ENCODE measurements at regions not wholly inside any gene's neighbourhood (a gene's known extent, or its start where the extent isn't known, plus 50 kb on each side); places are given as distances from the start of the nearest gene placed in this dataset.

DNA sequence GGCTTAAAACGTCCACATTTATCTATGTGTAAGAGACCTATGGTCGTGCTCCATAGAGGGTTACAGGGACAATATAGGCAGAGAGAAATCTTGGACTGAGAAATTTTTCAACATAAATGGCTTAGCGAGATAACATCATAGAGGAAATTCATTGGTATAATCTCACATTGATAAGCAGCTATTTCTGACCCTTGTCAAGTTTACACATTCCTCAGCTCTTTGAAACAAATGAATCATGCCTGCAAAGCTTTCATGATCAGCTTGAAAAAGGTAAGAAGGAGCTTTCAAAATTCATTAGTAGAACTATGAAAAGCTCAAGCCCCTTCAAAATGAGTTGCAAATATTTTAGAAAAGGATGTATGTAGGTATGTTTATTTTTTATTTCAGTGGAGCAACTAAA, 478.8 kb downstream of the NEBL start:
- intact Hi-C loops (cut with DNase I): loop anchor here (10.0 kb wide), 3 partner anchors 207 to 603 kb away; partner anchors contain the start of gene PLXDC2
- H3K36me3 ChIP-seq: no peaks in the 10 kb centered on the region
- H3K27ac ChIP-seq: no peak overlapping the region
- no peak overlapping the region for H3K4me3 ChIP-seq
- TF ChIP-seq, protein P1, sequence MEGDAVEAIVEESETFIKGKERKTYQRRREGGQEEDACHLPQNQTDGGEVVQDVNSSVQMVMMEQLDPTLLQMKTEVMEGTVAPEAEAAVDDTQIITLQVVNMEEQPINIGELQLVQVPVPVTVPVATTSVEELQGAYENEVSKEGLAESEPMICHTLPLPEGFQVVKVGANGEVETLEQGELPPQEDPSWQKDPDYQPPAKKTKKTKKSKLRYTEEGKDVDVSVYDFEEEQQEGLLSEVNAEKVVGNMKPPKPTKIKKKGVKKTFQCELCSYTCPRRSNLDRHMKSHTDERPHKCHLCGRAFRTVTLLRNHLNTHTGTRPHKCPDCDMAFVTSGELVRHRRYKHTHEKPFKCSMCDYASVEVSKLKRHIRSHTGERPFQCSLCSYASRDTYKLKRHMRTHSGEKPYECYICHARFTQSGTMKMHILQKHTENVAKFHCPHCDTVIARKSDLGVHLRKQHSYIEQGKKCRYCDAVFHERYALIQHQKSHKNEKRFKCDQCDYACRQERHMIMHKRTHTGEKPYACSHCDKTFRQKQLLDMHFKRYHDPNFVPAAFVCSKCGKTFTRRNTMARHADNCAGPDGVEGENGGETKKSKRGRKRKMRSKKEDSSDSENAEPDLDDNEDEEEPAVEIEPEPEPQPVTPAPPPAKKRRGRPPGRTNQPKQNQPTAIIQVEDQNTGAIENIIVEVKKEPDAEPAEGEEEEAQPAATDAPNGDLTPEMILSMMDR (IDR thresholded peaks at IDR 0.05): no peak
- no peaks in the 10 kb centered on the region for H3K27me3 ChIP-seq
- peaks cover 3 to 8% of the 10 kb centered on the region in 2 donors for H3K9me3 ChIP-seq
- H3K4me1 ChIP-seq: no peaks in the 10 kb centered on the region
- no peak for DNase-seq (ENCODE audit: low spot score in 2 of 2)

DNA sequence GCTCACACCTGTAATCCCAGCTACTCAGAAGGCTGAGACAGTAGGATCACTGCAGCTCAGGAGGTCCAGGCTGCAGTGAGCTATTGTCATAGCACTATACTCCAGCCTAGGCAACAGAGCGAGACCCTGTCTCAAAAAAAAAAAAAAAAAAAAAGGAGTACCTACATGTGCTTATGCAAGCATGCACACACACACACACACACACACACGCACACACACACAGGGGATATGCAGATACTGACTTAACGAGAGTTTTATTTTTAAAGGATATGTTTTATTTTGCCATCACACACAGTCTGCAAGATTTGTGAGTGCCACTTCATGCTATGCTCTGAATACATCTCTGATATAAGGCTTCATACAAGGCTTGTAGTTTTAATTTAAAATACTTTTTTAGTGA, 479.3 kb downstream of the NEBL start:
- peaks cover 3 to 8% of the 10 kb centered on the region in 2 donors for H3K9me3 ChIP-seq
- H3K27ac ChIP-seq: no peak overlapping the region
- H3K27me3 ChIP-seq: no peaks in the 10 kb centered on the region
- intact Hi-C loops (cut with DNase I): loop anchor here (10.0 kb wide), 3 partner anchors 207 to 603 kb away; partner anchors contain the start of gene PLXDC2
- no peaks in the 10 kb centered on the region for H3K4me1 ChIP-seq
- H3K4me3 ChIP-seq: no peak overlapping the region
- TF ChIP-seq, protein P1 (IDR thresholded peaks at IDR 0.05): no peak
- DNase-seq (ENCODE audit: low spot score in 2 of 2): no peak
- H3K36me3 ChIP-seq: no peaks in the 10 kb centered on the region

DNA sequence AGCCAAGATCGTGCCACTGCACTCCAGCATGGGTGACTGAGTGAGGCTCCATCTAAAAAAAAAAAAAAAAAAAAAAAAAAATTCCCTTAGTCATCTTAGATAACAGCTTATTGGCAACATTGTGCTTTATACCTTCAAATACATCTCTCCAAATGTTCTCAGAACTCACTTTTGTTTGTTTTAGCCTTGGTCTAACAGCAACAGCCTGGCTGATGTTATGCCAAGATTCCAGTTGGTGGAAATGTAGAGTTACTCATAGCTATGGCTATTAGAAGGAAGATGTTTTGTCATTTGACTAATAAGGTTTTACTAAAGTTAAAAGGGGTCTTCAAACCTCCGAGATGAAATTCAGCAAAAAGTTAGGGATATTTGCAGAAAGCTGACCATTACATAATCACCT, 481.4 kb downstream of the NEBL start:
- Histone ChIP-seq H3K4me1 (no peaks in the 10 kb centered on the region), H3K9me3 (peaks cover 3 to 8% of the 10 kb centered on the region in 2 donors), H3K36me3 (no peaks in the 10 kb centered on the region), H3K4me3 (no peak overlapping the region), H3K27ac (peak overlapping the region; percentile 70 to 75), H3K27me3 (no peaks in the 10 kb centered on the region)
- TF ChIP-seq, protein P1 (IDR thresholded peaks at IDR 0.05): no peak
- DNase-seq (ENCODE audit: low spot score in 2 of 2): peak in 1 of 2 donors; percentile 64
- intact Hi-C loops (cut with DNase I): loop anchor here (10.0 kb wide), 3 partner anchors 209 to 601 kb away; partner anchors contain the start of gene PLXDC2

DNA sequence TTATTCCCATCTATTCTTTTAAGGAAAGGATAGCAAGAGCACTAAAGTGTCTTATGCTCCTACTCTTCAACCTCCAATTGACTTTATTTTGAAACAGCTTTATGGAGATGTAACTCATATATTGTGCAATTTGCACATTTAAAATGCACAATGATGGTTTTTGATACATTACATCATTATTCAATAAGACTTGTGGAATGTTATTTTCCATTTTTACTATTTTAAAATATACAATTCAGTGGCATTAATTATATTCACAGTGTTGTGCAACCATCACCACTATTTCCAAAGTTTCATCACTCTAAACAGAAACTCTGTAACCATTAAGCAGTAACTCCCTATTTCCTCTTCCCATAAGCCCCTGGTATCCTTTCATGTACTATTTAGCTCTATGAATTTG, 489.8 kb downstream of the NEBL start:
- no peak overlapping the region for H3K27ac ChIP-seq
- H3K36me3 ChIP-seq: no peaks in the 10 kb centered on the region
- no peak for DNase-seq (ENCODE audit: low spot score in 2 of 2)
- H3K4me1 ChIP-seq: no peaks in the 10 kb centered on the region
- H3K4me3 ChIP-seq: no peak overlapping the region
- intact Hi-C loops (cut with DNase I): no loop called here
- TF ChIP-seq, protein P1 (IDR thresholded peaks at IDR 0.05): no peak
- no peaks in the 10 kb centered on the region for H3K9me3 ChIP-seq
- H3K27me3 ChIP-seq: no peaks in the 10 kb centered on the region

DNA sequence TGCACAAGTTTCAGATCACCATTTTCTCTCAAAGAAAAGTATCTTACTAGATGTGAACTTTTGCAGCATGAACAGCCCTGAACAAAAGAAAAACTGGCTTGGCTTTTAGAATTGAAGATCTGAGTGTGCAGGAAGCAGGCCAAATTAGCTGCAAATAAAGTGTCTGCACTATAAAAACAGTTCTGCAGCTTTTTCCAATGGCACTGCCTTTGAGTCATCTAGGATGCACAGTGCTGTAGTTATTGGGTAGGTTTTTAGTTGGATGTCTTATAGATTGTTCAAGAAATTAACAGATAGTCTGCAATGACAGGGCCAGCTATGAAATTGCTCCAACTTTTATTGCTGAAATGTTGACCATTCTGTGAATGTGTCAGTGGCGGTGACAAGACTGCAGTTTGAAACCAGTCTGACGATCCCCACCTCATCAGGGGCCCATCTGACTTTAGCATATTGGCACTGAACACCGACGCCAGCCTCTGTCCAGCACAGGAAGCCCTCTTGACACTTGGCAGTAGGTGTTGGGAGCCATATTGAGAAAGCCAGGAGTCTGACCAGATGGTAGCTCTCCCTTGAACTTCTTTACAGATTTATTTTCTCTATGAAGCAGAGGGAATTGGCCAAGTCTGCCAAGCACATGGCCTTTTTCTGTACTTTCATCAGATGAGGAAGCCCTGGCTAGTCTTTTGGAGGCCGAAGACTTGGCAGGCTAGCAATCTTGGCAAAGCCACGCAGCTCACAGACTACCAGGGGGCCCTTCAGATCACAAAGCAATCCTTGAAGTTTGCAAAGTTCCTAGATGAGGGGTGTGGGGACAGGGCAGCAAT, 490.6 kb downstream of the NEBL start:
- no peak overlapping the region for H3K27ac ChIP-seq
- no peaks in the 10 kb centered on the region for H3K27me3 ChIP-seq
- intact Hi-C loops (cut with DNase I): no loop called here
- H3K4me1 ChIP-seq: no peaks in the 10 kb centered on the region
- H3K4me3 ChIP-seq: no peak overlapping the region
- TF ChIP-seq, protein P1 (IDR thresholded peaks at IDR 0.05): no peak
- no peak for DNase-seq (ENCODE audit: low spot score in 2 of 2)
- no peaks in the 10 kb centered on the region for H3K36me3 ChIP-seq
- no peaks in the 10 kb centered on the region for H3K9me3 ChIP-seq
